Right hindlimb (tissue), 1 donor: ENCODE measurements at regions not wholly inside any gene's neighbourhood (a gene's known extent, or its start where the extent isn't known, plus 50 kb on each side); places are given as distances from the start of the nearest gene placed in this dataset.
"Not testable (repeated sequence)": the region's sequence is repeated elsewhere in the genome, so short reads cannot be mapped to it uniquely, and the experiment has no call there.

Experiments used
- DNase-seq: peaks from one replicate; pipeline ENCODE4 v3.0.0-alpha.2; 2018

- no peak for DNase-seq
Observed at GRCh38 chr2:156004459-156004858, 328.1 kb downstream of the NR4A2 start.

- DNase-seq: no peak
Observed at GRCh38 chr2:156003780-156004179, 328.7 kb downstream of the NR4A2 start.

- DNase-seq: no peak
Observed at GRCh38 chr2:156001851-156002250, 330.7 kb downstream of the NR4A2 start.

GRCh38 chr2:155997538-155997937 lies 335.0 kb downstream of the NR4A2 start:
- DNase-seq: no peak

GRCh38 chr2:155994315-155994714 lies 338.2 kb downstream of the NR4A2 start:
- DNase-seq: no peak

GRCh38 chr2:155983845-155984244 lies 348.7 kb downstream of the NR4A2 start:
- no peak for DNase-seq

- DNase-seq: no peak
Observed at GRCh38 chr2:155982135-155982534, 350.4 kb downstream of the NR4A2 start.

- no peak for DNase-seq
Observed at GRCh38 chr2:155980941-155981560, 351.5 kb downstream of the NR4A2 start.

GRCh38 chr2:155975734-155976133 lies 356.8 kb downstream of the NR4A2 start:
- DNase-seq: no peak

- DNase-seq: no peak
Observed at GRCh38 chr2:155972916-155973315, 359.6 kb downstream of the NR4A2 start.

GRCh38 chr2:155966064-155966471 lies 366.5 kb downstream of the NR4A2 start:
- not testable (repeated sequence) for DNase-seq

GRCh38 chr2:155965415-155966063 lies 367.0 kb downstream of the NR4A2 start:
- no peak for DNase-seq

- DNase-seq: no peak
Observed at GRCh38 chr2:155961641-155962040, 370.9 kb downstream of the NR4A2 start.

- no peak for DNase-seq
Observed at GRCh38 chr2:155958834-155959233, 373.7 kb downstream of the NR4A2 start.

GRCh38 chr2:155947069-155947468 lies 385.5 kb downstream of the NR4A2 start:
- DNase-seq: no peak

GRCh38 chr2:155944218-155944617 lies 388.3 kb downstream of the NR4A2 start:
- no peak for DNase-seq

- DNase-seq: no peak
Observed at GRCh38 chr2:155930312-155930711, 402.2 kb downstream of the NR4A2 start.

- no peak for DNase-seq
Observed at GRCh38 chr2:155917380-155917779, 415.1 kb downstream of the NR4A2 start.

GRCh38 chr2:155913356-155913755 lies 419.2 kb downstream of the NR4A2 start:
- DNase-seq: no peak

GRCh38 chr2:155908567-155908966 lies 424.0 kb downstream of the NR4A2 start:
- no peak for DNase-seq

GRCh38 chr2:155907211-155907610 lies 425.3 kb downstream of the NR4A2 start:
- no peak for DNase-seq

- no peak for DNase-seq
Observed at GRCh38 chr2:155905657-155906056, 426.9 kb downstream of the NR4A2 start.

- no peak for DNase-seq
Observed at GRCh38 chr2:155904720-155905119, 427.8 kb downstream of the NR4A2 start.

GRCh38 chr2:155902635-155903034 lies 429.9 kb downstream of the NR4A2 start:
- no peak for DNase-seq

- DNase-seq: no peak
Observed at GRCh38 chr2:155895016-155895415, 437.5 kb downstream of the NR4A2 start.
